ENCODE measurements at regions not wholly inside any gene's neighbourhood (a gene's known extent, or its start where the extent isn't known, plus 50 kb on each side); places are given as distances from the start of the nearest gene placed in this dataset.

GRCh38 chr5:54388409-54388808 lies 67.1 kb upstream of the HSPB3 start:
- no peak overlapping the region for H3K4me2 ChIP-seq
- H3K4me1 ChIP-seq = peaks cover 9% of the 10 kb centered on the region
- DNase-seq (ENCODE audit: low read depth in 1 of 2, low spot score in 1 of 2) (no peak), ATAC-seq (no peak), FAIRE-seq (no peak)
- H3K27ac ChIP-seq = no peak overlapping the region
- WGBS (ENCODE audit: missing lambda C conversion rate) = 54% methylated on average over 5 of the region's 5 CpGs
- ChIA-PET CTCF (interaction anchor here (1.6 kb wide), 1 partner anchor 101 kb away, joined by 3 read pairs; no protein-coding TSS in a partner anchor), POLR2A (interaction anchor here (1.5 kb wide), 1 partner anchor 78 kb away, joined by 4 read pairs; the partner anchor contains the start of gene ARL15)
- TF ChIP-seq PHF8 (IDR thresholded peaks at IDR 0.05; ENCODE audit: borderline replicate concordance, low read depth) (no peak), ZFP36 (IDR thresholded peaks at IDR 0.05; ENCODE audit: borderline replicate concordance, partially characterized antibody) (no peak), RAD21 (conservative IDR thresholded peaks at IDR 0.05 in 1 of 2, IDR thresholded peaks at IDR 0.05 in 1 of 2) (no peak), MAZ (IDR thresholded peaks at IDR 0.05; ENCODE audit: borderline replicate concordance, low read depth, low read length) (no peak), E2F6 (IDR thresholded peaks at IDR 0.05; ENCODE audit: borderline replicate concordance, low read depth) (no peak), FOSB (CRISPR knock-in tag; IDR thresholded peaks at IDR 0.05) (no peak), TFCP2L1 (CRISPR knock-in tag; IDR thresholded peaks at IDR 0.05) (no peak), NPAS2 (CRISPR knock-in tag; IDR thresholded peaks at IDR 0.05; ENCODE audit: borderline replicate concordance) (no peak), KDM1A (IDR thresholded peaks at IDR 0.05; ENCODE audit: low read depth) (no peak), CTCF (IDR thresholded peaks at IDR 0.05) (no peak), ZC3H11A (IDR thresholded peaks at IDR 0.05) (no peak), MAFK (IDR thresholded peaks at IDR 0.05; ENCODE audit: partially characterized antibody) (no peak)
- H3K4me3 ChIP-seq = no peak overlapping the region
- H3K9me3 ChIP-seq = no peaks in the 10 kb centered on the region

- FAIRE-seq (no peak), DNase-seq (ENCODE audit: low read depth in 1 of 2, low spot score in 1 of 2) (no peak), ATAC-seq (no peak)
- WGBS (ENCODE audit: missing lambda C conversion rate) = 62% methylated on average over 3 of the region's 3 CpGs
- Histone ChIP-seq H3K4me3 (no peak overlapping the region), H3K9me3 (no peaks in the 10 kb centered on the region), H3K4me1 (peaks cover 9% of the 10 kb centered on the region), H3K4me2 (no peak overlapping the region), H3K27ac (no peak overlapping the region)
- ChIA-PET POLR2A (interaction anchor here (1.5 kb wide), 1 partner anchor 77 kb away, joined by 4 read pairs; the partner anchor contains the start of gene ARL15), CTCF (interaction anchor here (1.6 kb wide), 1 partner anchor 102 kb away, joined by 3 read pairs; no protein-coding TSS in a partner anchor)
- TF ChIP-seq HOXB13 (CRISPR knock-in tag; IDR thresholded peaks at IDR 0.05; ENCODE audit: low read depth) (no peak), BCL3 (IDR thresholded peaks at IDR 0.05) (no peak), SREBF2 (IDR thresholded peaks at IDR 0.05) (no peak), HDAC2 (IDR thresholded peaks at IDR 0.05) (no peak), NR3C1 (IDR thresholded peaks at IDR 0.05) (no peak), FOXS1 (CRISPR knock-in tag; IDR thresholded peaks at IDR 0.05) (no peak), HOXA7 (CRISPR knock-in tag; IDR thresholded peaks at IDR 0.05) (no peak), KDM5A (IDR thresholded peaks at IDR 0.05) (no peak), CBX8 (IDR thresholded peaks at IDR 0.05) (no peak), USF2 (IDR thresholded peaks at IDR 0.05) (no peak), FOSB (CRISPR knock-in tag; IDR thresholded peaks at IDR 0.05) (no peak), MAFK (IDR thresholded peaks at IDR 0.05; ENCODE audit: partially characterized antibody) (no peak), POLR2AphosphoS2 (conservative IDR thresholded peaks at IDR 0.05; ENCODE audit: low read length) (no peak), ZSCAN20 (CRISPR knock-in tag; IDR thresholded peaks at IDR 0.05) (no peak), TP53 (CRISPR knock-in tag; IDR thresholded peaks at IDR 0.05) (no peak), HEYL (CRISPR knock-in tag; IDR thresholded peaks at IDR 0.05) (no peak), BHLHE40 (IDR thresholded peaks at IDR 0.05; ENCODE audit: low read depth, low read length) (no peak), POLR2A (IDR thresholded peaks at IDR 0.05; ENCODE audit: low read length) (no peak), HMGXB4 (CRISPR knock-in tag; IDR thresholded peaks at IDR 0.05; ENCODE audit: borderline replicate concordance) (no peak), NFE2L2 (conservative IDR thresholded peaks at IDR 0.05; ENCODE audit: low read length) (no peak)
Measured at GRCh38 chr5:54387659-54388232, 67.8 kb upstream of the HSPB3 start.
